ENCODE measurements at regions not wholly inside any gene's neighbourhood (a gene's known extent, or its start where the extent isn't known, plus 50 kb on each side); places are given as distances from the start of the nearest gene placed in this dataset.
A peak's percentile ranks its signal among the peaks of the same experiment; 100 is the strongest.

- H3K36me3 ChIP-seq, result no peaks in the 10 kb centered on the region
- H3K27me3 ChIP-seq, result no peaks in the 10 kb centered on the region
- no peak for TF ChIP-seq POLR2AphosphoS5 (IDR thresholded peaks at IDR 0.05)
- TF ChIP-seq POLR2A (IDR thresholded peaks at IDR 0.05), result no peak
- TF ChIP-seq, protein P1, sequence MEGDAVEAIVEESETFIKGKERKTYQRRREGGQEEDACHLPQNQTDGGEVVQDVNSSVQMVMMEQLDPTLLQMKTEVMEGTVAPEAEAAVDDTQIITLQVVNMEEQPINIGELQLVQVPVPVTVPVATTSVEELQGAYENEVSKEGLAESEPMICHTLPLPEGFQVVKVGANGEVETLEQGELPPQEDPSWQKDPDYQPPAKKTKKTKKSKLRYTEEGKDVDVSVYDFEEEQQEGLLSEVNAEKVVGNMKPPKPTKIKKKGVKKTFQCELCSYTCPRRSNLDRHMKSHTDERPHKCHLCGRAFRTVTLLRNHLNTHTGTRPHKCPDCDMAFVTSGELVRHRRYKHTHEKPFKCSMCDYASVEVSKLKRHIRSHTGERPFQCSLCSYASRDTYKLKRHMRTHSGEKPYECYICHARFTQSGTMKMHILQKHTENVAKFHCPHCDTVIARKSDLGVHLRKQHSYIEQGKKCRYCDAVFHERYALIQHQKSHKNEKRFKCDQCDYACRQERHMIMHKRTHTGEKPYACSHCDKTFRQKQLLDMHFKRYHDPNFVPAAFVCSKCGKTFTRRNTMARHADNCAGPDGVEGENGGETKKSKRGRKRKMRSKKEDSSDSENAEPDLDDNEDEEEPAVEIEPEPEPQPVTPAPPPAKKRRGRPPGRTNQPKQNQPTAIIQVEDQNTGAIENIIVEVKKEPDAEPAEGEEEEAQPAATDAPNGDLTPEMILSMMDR (IDR thresholded peaks at IDR 0.05), result no peak
- TF ChIP-seq EP300 (IDR thresholded peaks at IDR 0.05; ENCODE audit: low read depth), result no peak
- H3K4me1 ChIP-seq, result no peaks in the 10 kb centered on the region
- intact Hi-C loops (cut with DNase I; ENCODE audit: low total_unique reads), result no loop called here
- in situ Hi-C loops (cut with MboI; ENCODE audit: low pct_ligation_motif_present in 1 of 4, low pct_unique_long_range_greater_than_20kb in 1 of 4, low sequenced_read_pairs in 3 of 4), result loop anchor here in 2 of 4 donors (25.0 kb wide), 1 partner anchor 391 kb away; no protein-coding TSS in a partner anchor
- WGBS, 2 donors (ENCODE audit: low coverage in 1 of 2), result 84 to 100% methylated on average over 3 of the region's 3 CpGs
- DNase-seq, result no peak
- H3K9me3 ChIP-seq, result no peaks in the 10 kb centered on the region
- H3K4me3 ChIP-seq, result no peak overlapping the region
- no peak overlapping the region for H3K27ac ChIP-seq
Observed at GRCh38 chr3:22952860-22953259, 250.3 kb upstream of the UBE2E2 start.

- Histone ChIP-seq H3K27ac (no peak overlapping the region), H3K4me1 (peaks cover 0 to 5% (median 0%) of the 10 kb centered on the region in 4 donors), H3K4me3 (no peak overlapping the region), H3K36me3 (no peaks in the 10 kb centered on the region), H3K27me3 (no peaks in the 10 kb centered on the region), H3K9me3 (no peaks in the 10 kb centered on the region)
- no peak for TF ChIP-seq EP300 (IDR thresholded peaks at IDR 0.05; ENCODE audit: low read depth)
- TF ChIP-seq POLR2AphosphoS5 (IDR thresholded peaks at IDR 0.05), result no peak
- TF ChIP-seq, protein P1 (IDR thresholded peaks at IDR 0.05), result no peak
- no peak for TF ChIP-seq POLR2A (IDR thresholded peaks at IDR 0.05)
- in situ Hi-C loops (cut with MboI; ENCODE audit: low pct_ligation_motif_present in 1 of 4, low pct_unique_long_range_greater_than_20kb in 1 of 4, low sequenced_read_pairs in 3 of 4) (loop anchor here in 2 of 4 donors (25.0 kb wide), 1 partner anchor 397 kb away; no protein-coding TSS in a partner anchor), intact Hi-C loops (cut with DNase I; ENCODE audit: low total_unique reads) (no loop called here)
- 65 to 76% methylated on average over 2 to 3 of the region's 3 CpGs for WGBS, 2 donors (ENCODE audit: low coverage in 1 of 2)
- DNase-seq, result no peak
Observed at GRCh38 chr3:22959593-22959992, 243.5 kb upstream of the UBE2E2 start.

- TF ChIP-seq, protein P1 (IDR thresholded peaks at IDR 0.05), result peak; percentile 62 to 65 (median 63)
- TF ChIP-seq POLR2AphosphoS5 (IDR thresholded peaks at IDR 0.05) (no peak), POLR2A (IDR thresholded peaks at IDR 0.05) (peak; percentile 14)
Observed at GRCh38 chr3:22960105-22960984, 242.8 kb upstream of the UBE2E2 start.

GRCh38 chr3:22962244-22962643 is 240.9 kb upstream of the UBE2E2 start:
- no peak overlapping the region for H3K4me3 ChIP-seq
- TF ChIP-seq, protein P1 (IDR thresholded peaks at IDR 0.05), result no peak
- TF ChIP-seq POLR2AphosphoS5 (IDR thresholded peaks at IDR 0.05) (no peak), POLR2A (IDR thresholded peaks at IDR 0.05) (no peak), EP300 (IDR thresholded peaks at IDR 0.05; ENCODE audit: low read depth) (no peak)
- WGBS, 2 donors (ENCODE audit: low coverage in 1 of 2), result 94 to 100% methylated on average over 1 to 3 of the region's 3 CpGs
- in situ Hi-C loops (cut with MboI; ENCODE audit: low pct_ligation_motif_present in 1 of 4, low pct_unique_long_range_greater_than_20kb in 1 of 4, low sequenced_read_pairs in 3 of 4) (loop anchor here in 2 of 4 donors (25.0 kb wide), 1 partner anchor 400 kb away; no protein-coding TSS in a partner anchor), intact Hi-C loops (cut with DNase I; ENCODE audit: low total_unique reads) (loop anchor here (5.0 kb wide), 1 partner anchor 400 kb away; no protein-coding TSS in a partner anchor)
- no peak for DNase-seq
- H3K9me3 ChIP-seq, result no peaks in the 10 kb centered on the region
- H3K27me3 ChIP-seq, result no peaks in the 10 kb centered on the region
- H3K4me1 ChIP-seq, result peaks cover 0 to 5% (median 0%) of the 10 kb centered on the region in 4 donors
- no peak overlapping the region for H3K27ac ChIP-seq
- H3K36me3 ChIP-seq, result no peaks in the 10 kb centered on the region

More at GRCh38 chr3:22960105-22960984, 242.8 kb upstream of the UBE2E2 start:
- Histone ChIP-seq H3K9me3 (no peaks in the 10 kb centered on the region), H3K4me3 (no peak overlapping the region), H3K4me1 (peaks cover 0 to 5% (median 0%) of the 10 kb centered on the region in 4 donors), H3K36me3 (no peaks in the 10 kb centered on the region), H3K27ac (no peak overlapping the region), H3K27me3 (no peaks in the 10 kb centered on the region)
- intact Hi-C loops (cut with DNase I; ENCODE audit: low total_unique reads) (loop anchor here (5.0 kb wide), 1 partner anchor 398 kb away; no protein-coding TSS in a partner anchor), in situ Hi-C loops (cut with MboI; ENCODE audit: low pct_ligation_motif_present in 1 of 4, low pct_unique_long_range_greater_than_20kb in 1 of 4, low sequenced_read_pairs in 3 of 4) (loop anchor here in 2 of 4 donors (25.0 kb wide), 1 partner anchor 398 kb away; no protein-coding TSS in a partner anchor)
- WGBS, 2 donors (ENCODE audit: low coverage in 1 of 2), result 9 to 11% methylated on average over 8 of the region's 8 CpGs
- DNase-seq, result peak; percentile 32
